Stomach (tissue), 8 donors: ENCODE measurements at regions not wholly inside any gene's neighbourhood (a gene's known extent, or its start where the extent isn't known, plus 50 kb on each side); places are given as distances from the start of the nearest gene placed in this dataset.

Source experiments
- DNase-seq, 2 donors: peaks; one replicate each; pipeline versions ENCODE4 v3.0.0 to v3.0.0-alpha.2; 2013 to 2019
- H3K27ac ChIP-seq, 5 donors: fragments of 200-600 bp in 4 of 5; sonication (generic) in 4 of 5; one replicate each; pipeline ENCODE4 v1.5.1; 2013 to 2019; ENCODE audit warnings: mild to moderate bottlenecking in 1 of 5, moderate library complexity in 1 of 5
- H3K27me3 ChIP-seq, 3 donors: fragments of 200-600 bp; sonication (generic); one replicate each; pipeline ENCODE4 v1.5.1; 2017 to 2019; ENCODE audit warnings: mixed run types in 1 of 3
- H3K36me3 ChIP-seq, 4 donors: fragments of 200-600 bp; sonication (generic); 1 replicate in 3 of 4; 2 replicates in 1 of 4; pipeline ENCODE4 v1.5.1; 2016 to 2019
- H3K4me1 ChIP-seq, 4 donors: fragments of 200-600 bp; sonication (generic); one replicate each; pipeline ENCODE4 v1.5.1; 2016 to 2019
- H3K4me3 ChIP-seq, 4 donors: fragments of 200-600 bp; sonication (generic) in 3 of 4; one replicate each; pipeline ENCODE4 v1.5.1; 2016 to 2019; ENCODE audit warnings: mild to moderate bottlenecking in 1 of 4
- H3K9me3 ChIP-seq, 4 donors: fragments of 200-600 bp; sonication (generic); one replicate each; pipeline ENCODE4 v1.5.1; 2016 to 2019
- EP300 ChIP-seq: sonication (generic); formaldehyde crosslinking; IDR thresholded peaks from one replicate; pipeline ENCODE4 v1.6.1; 2017; ENCODE audit warnings: antibody characterized with exemption
- POLR2A ChIP-seq, 4 donors: fragments of 450-650 bp; IDR thresholded peaks; one replicate each; pipeline ENCODE4 v1.6.1; 2016; ENCODE audit warnings: antibody characterized with exemption in 4 of 4, control low read depth in 2 of 4, mild to moderate bottlenecking in 1 of 4, moderate library complexity in 1 of 4
- POLR2AphosphoS5 ChIP-seq, 3 donors: sonication (generic); formaldehyde crosslinking; IDR thresholded peaks; one replicate each; pipeline ENCODE4 v1.6.1; 2016; ENCODE audit warnings: antibody characterized with exemption in 3 of 3
- WGBS, 5 donors: extraction: QIAGEN DNeasy Blood & Tissue Kit in 3 of 5; methylation state at CpG; one replicate each; pipeline versions ENCODE4 v1.1.5 to v1.1.7; 2013 to 2018; 5-methylcytosine and 5-hydroxymethylcytosine counted together
- intact Hi-C: fragments of 100-400 bp; cut with DNase I; formaldehyde crosslinking; loops from one replicate; pipeline ENCODE4 v1.15.1; 2023; ENCODE audit warnings: low total_unique reads
- TF ChIP-seq, protein P1 (sequence below), 7 experiments: fragments of 450-650 bp in 4 of 7; fragments of 200-600 bp in 3 of 7; sonication (generic) in 3 of 7; IDR thresholded peaks; one replicate each; pipeline ENCODE4 v1.5.1; 2016 to 2019; ENCODE audit warnings: antibody characterized with exemption in 7 of 7, control low read depth in 2 of 7, mild to moderate bottlenecking in 1 of 7
- donor health status: healthy with polysubstance abuse.
- donor health status: Bipolar disorder and iron deficiency.
- donor health status: healthy.

DNA sequence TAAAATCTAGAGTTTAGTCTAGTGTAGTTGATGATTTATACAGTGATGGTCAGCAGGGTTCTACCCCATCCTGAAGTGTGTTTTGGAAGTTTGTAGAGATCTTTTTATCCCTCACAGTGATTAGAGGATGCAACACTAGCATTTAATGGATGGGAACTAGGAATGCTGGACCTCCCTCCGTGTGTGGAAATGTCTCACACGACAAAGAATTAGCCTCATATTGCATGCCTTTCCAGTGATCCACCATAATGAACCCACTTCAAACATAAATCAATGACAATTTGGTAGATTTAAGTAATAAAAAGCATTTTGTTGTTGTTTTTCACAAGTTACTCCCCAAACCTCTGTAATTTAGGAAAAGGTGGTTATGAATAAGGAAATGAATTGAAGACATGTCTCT is 82.5 kb upstream of the LMNB1 start:
- Histone ChIP-seq H3K36me3 (no peaks in the 10 kb centered on the region), H3K9me3 (no peaks in the 10 kb centered on the region), H3K27me3 (no peaks in the 10 kb centered on the region), H3K4me3 (no peak overlapping the region), H3K27ac (no peak overlapping the region), H3K4me1 (no peaks in the 10 kb centered on the region)
- WGBS, 5 donors, result 50 to 70% (median 69%) methylated on average over 2 of the region's 2 CpGs
- no peak for TF ChIP-seq EP300
- no peak for TF ChIP-seq POLR2A (IDR thresholded peaks at IDR 0.05)
- TF ChIP-seq POLR2AphosphoS5 (IDR thresholded peaks at IDR 0.05), result no peak
- TF ChIP-seq, protein P1, sequence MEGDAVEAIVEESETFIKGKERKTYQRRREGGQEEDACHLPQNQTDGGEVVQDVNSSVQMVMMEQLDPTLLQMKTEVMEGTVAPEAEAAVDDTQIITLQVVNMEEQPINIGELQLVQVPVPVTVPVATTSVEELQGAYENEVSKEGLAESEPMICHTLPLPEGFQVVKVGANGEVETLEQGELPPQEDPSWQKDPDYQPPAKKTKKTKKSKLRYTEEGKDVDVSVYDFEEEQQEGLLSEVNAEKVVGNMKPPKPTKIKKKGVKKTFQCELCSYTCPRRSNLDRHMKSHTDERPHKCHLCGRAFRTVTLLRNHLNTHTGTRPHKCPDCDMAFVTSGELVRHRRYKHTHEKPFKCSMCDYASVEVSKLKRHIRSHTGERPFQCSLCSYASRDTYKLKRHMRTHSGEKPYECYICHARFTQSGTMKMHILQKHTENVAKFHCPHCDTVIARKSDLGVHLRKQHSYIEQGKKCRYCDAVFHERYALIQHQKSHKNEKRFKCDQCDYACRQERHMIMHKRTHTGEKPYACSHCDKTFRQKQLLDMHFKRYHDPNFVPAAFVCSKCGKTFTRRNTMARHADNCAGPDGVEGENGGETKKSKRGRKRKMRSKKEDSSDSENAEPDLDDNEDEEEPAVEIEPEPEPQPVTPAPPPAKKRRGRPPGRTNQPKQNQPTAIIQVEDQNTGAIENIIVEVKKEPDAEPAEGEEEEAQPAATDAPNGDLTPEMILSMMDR (IDR thresholded peaks at IDR 0.05), result no peak
- intact Hi-C loops, result no loop called here
- no peak for DNase-seq

DNA sequence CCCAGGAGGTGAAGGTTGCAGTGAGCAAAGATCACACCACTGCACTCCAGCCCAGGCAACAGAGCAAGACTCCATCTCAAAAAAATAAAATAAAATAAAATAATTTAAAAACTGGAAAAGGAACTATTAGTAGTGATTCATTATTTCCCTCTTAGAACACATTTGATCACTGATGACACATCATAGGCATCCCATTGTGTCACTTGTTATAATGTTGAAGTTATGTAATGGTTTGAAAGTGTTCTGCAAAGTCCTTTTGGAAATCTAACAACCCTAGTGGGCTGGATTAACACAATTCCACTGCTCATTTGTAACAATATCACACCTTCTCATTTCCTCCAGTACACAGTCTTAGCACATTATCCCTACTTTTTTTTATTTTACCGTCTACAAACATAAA is 81.8 kb upstream of the LMNB1 start:
- intact Hi-C loops, result no loop called here
- Histone ChIP-seq H3K4me1 (no peaks in the 10 kb centered on the region), H3K27ac (no peak overlapping the region), H3K36me3 (no peaks in the 10 kb centered on the region), H3K9me3 (no peaks in the 10 kb centered on the region), H3K27me3 (no peaks in the 10 kb centered on the region), H3K4me3 (no peak overlapping the region)
- TF ChIP-seq EP300, result no peak
- TF ChIP-seq POLR2AphosphoS5 (IDR thresholded peaks at IDR 0.05), result no peak
- TF ChIP-seq POLR2A (IDR thresholded peaks at IDR 0.05), result no peak
- 80 to 90% (median 84%) methylated on average over 1 of the region's 1 CpG for WGBS, 5 donors
- no peak for DNase-seq

DNA sequence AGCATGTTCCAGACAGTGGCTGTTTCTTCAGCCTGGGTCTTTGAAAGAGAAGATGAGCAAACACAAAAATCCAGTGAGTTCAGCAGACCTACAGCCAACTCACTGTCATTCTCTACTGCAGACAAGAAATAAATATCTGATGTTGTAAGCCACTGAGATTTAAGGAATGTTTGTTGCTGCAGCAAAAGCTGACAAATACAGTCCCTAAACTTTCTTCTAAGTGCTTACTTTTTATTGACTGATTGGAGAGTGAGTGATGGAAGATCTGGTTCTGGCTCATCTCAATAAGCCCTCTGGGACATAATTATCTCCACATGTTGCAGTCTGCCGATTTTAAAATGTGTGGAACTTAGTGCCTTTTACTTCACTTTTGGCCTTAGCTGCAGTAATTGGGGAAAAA is 69.9 kb upstream of the LMNB1 start:
- Histone ChIP-seq H3K27me3 (no peaks in the 10 kb centered on the region), H3K27ac (no peak overlapping the region), H3K4me3 (no peak overlapping the region), H3K9me3 (no peaks in the 10 kb centered on the region), H3K36me3 (no peaks in the 10 kb centered on the region), H3K4me1 (no peaks in the 10 kb centered on the region)
- 83 to 94% (median 89%) methylated on average over 1 of the region's 1 CpG for WGBS, 5 donors
- intact Hi-C loops, result no loop called here
- no peak for DNase-seq
- TF ChIP-seq EP300, result no peak
- TF ChIP-seq, protein P1 (IDR thresholded peaks at IDR 0.05), result no peak
- no peak for TF ChIP-seq POLR2AphosphoS5 (IDR thresholded peaks at IDR 0.05)
- TF ChIP-seq POLR2A (IDR thresholded peaks at IDR 0.05), result no peak

DNA sequence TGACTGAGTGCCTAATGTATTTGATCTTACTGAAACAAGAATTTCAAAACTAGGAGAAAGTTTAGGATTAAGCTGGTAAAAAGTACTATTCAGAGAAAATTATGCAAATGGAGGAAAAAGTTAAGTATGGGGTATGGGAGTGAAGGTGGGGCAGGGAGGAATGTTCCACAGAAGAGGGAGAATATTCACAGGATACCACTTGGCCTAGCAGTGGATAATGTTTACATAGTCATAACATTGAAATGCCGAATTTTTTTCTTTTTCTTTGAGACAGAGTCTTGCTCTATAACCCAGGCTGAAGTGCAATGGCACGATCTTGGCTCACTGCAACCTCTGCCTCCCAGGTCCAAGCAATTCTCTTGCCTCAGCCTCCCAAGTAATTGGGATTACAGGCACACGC is 61.2 kb upstream of the LMNB1 start:
- Histone ChIP-seq H3K27me3 (no peaks in the 10 kb centered on the region), H3K36me3 (no peaks in the 10 kb centered on the region), H3K4me3 (no peak overlapping the region), H3K4me1 (no peaks in the 10 kb centered on the region), H3K9me3 (no peaks in the 10 kb centered on the region), H3K27ac (no peak overlapping the region)
- DNase-seq, result no peak
- intact Hi-C loops, result no loop called here
- no peak for TF ChIP-seq EP300
- no peak for TF ChIP-seq POLR2A (IDR thresholded peaks at IDR 0.05)
- TF ChIP-seq, protein P1 (IDR thresholded peaks at IDR 0.05), result no peak
- TF ChIP-seq POLR2AphosphoS5 (IDR thresholded peaks at IDR 0.05), result no peak
- 64 to 73% (median 71%) methylated on average over 3 of the region's 3 CpGs for WGBS, 5 donors

DNA sequence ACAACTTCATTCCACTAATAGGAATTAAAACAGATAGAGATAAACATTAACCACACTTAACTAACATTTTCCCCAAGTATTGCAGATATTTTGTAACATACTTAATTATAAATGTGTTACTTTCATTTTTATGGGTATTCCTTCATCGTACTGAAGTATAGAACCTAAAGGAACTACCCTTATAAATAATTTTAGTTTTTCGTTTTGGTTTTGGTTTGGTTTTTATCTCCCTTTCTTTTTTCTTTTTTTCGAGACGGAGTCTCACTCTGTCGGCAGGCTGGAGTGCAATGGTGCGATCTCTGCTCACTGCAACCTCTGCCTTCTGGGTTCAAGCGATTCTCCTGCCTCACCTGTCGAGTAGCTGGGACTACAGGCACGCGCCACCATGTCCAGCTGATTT is 60.1 kb upstream of the LMNB1 start:
- no peak for TF ChIP-seq POLR2AphosphoS5 (IDR thresholded peaks at IDR 0.05)
- TF ChIP-seq POLR2A (IDR thresholded peaks at IDR 0.05), result no peak
- TF ChIP-seq, protein P1 (IDR thresholded peaks at IDR 0.05), result no peak
- no peak for TF ChIP-seq EP300
- intact Hi-C loops, result no loop called here

More for the DNA sequence above, 60.1 kb upstream of the LMNB1 start:
- Histone ChIP-seq H3K4me1 (no peaks in the 10 kb centered on the region), H3K27me3 (no peaks in the 10 kb centered on the region), H3K27ac (no peak overlapping the region), H3K36me3 (no peaks in the 10 kb centered on the region), H3K9me3 (no peaks in the 10 kb centered on the region), H3K4me3 (no peak overlapping the region)
- 85 to 91% (median 89%) methylated on average over 10 of the region's 10 CpGs for WGBS, 5 donors
- DNase-seq, result no peak
